ENCODE measurements at regions not wholly inside any gene's neighbourhood (a gene's known extent, or its start where the extent isn't known, plus 50 kb on each side); places are given as distances from the start of the nearest gene placed in this dataset.
"Not testable (repeated sequence)": the region's sequence is repeated elsewhere in the genome, so short reads cannot be mapped to it uniquely, and the experiment has no call there.

DNA sequence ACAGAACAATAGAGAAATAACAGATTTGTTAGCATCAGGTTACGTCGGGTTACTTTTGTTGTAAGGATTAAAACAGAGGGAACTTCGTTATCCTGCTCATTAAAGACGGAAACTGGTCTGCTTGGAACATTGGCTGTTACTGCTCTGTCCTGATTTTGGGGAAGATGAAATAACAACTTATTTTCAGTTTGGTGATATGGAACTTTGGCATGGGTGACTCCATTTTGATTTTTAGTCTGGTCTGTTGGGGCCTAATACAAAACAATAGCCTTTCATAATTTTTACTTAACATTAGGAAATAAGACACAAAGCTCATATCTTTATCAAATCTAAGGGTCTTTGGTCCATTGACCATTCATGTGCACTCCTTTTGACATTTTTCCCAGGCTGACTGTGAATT, 220.5 kb upstream of the DUSP10 start:
- Histone ChIP-seq H3K4me1 (ENCODE audit: insufficient read depth, low read length) (peaks cover 11% of the 10 kb centered on the region), H3K27ac (ENCODE audit: low read depth, low read length) (no peak overlapping the region), H3K36me3 (ENCODE audit: insufficient read depth, low read length) (no peaks in the 10 kb centered on the region), H3K4me2 (ENCODE audit: low read length) (peak overlapping the region; percentile 62), H3K27me3 (ENCODE audit: insufficient read depth, low read length) (no peaks in the 10 kb centered on the region), H3K9ac (ENCODE audit: low read length) (no peak overlapping the region), H3K9me3 (ENCODE audit: insufficient read depth, low read depth, low read length) (no peaks in the 10 kb centered on the region), H4K20me1 (ENCODE audit: insufficient read depth, low read length) (no peaks in the 10 kb centered on the region), H2AFZ (ENCODE audit: low read depth, low read length) (no peak overlapping the region), H3K79me2 (ENCODE audit: insufficient read depth, low read length) (no peaks in the 10 kb centered on the region), H3K4me3 (ENCODE audit: insufficient read depth, low read depth, low read length) (no peak overlapping the region)
- H3K4me3 Mint-ChIP-seq (ENCODE audit: unreplicated experiment) = no peak overlapping the region
- FAIRE-seq (no peak), DNase-seq (ENCODE audit: low read depth) (no peak)
- H3K27ac Mint-ChIP-seq (ENCODE audit: unreplicated experiment) = peak overlapping the region; percentile 82
- TF ChIP-seq, protein P1, sequence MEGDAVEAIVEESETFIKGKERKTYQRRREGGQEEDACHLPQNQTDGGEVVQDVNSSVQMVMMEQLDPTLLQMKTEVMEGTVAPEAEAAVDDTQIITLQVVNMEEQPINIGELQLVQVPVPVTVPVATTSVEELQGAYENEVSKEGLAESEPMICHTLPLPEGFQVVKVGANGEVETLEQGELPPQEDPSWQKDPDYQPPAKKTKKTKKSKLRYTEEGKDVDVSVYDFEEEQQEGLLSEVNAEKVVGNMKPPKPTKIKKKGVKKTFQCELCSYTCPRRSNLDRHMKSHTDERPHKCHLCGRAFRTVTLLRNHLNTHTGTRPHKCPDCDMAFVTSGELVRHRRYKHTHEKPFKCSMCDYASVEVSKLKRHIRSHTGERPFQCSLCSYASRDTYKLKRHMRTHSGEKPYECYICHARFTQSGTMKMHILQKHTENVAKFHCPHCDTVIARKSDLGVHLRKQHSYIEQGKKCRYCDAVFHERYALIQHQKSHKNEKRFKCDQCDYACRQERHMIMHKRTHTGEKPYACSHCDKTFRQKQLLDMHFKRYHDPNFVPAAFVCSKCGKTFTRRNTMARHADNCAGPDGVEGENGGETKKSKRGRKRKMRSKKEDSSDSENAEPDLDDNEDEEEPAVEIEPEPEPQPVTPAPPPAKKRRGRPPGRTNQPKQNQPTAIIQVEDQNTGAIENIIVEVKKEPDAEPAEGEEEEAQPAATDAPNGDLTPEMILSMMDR (IDR thresholded peaks at IDR 0.05; ENCODE audit: insufficient read depth, low read depth, low read length) = no peak
- TF ChIP-seq EZH2 (IDR thresholded peaks at IDR 0.05; ENCODE audit: insufficient read depth, low read length) = no peak
- H3K9me3 Mint-ChIP-seq (ENCODE audit: unreplicated experiment) = no peaks in the 10 kb centered on the region
- no peaks in the 10 kb centered on the region for H3K36me3 Mint-ChIP-seq (ENCODE audit: low read depth, unreplicated experiment)
- H3K27me3 Mint-ChIP-seq (ENCODE audit: low read depth, unreplicated experiment) = no peaks in the 10 kb centered on the region
- H3K4me1 Mint-ChIP-seq (ENCODE audit: low read depth, unreplicated experiment) = peaks cover 42% of the 10 kb centered on the region

DNA sequence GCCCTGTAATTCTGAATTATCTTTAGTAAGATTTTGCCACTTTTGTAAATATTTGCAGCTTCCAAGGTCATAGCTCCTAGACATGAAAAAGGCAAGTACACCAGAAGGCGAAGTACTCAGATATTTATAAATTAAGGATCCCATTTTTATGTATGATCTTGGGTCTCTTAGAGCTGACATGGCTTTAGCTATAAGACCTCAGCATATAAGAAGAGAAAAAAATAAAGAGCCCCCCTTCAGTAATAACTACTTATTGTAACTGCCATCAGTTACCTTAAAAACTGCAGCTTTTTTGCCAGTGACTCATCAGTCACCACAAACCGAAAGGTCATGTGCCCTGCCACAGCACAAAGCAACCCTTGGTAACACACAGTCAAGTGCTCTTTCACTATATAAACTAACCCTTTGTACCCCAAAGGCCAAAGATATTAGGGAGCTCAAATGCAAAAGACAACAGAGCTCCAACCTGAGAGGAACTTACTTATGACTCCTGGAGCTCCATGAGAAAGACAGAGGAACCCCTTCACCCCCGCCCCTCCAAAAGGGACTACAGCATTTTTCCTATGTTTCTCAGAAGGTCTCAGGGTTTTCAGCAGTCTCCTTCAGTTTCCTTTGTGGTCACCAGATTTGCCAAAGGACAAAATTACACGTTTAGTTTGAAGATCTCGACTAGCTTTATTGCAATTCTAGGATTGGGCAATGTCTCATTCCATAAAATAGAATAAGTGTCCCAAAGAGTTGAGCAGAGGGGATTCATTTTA, 219.8 kb upstream of the DUSP10 start:
- no peaks in the 10 kb centered on the region for H3K79me2 ChIP-seq (ENCODE audit: insufficient read depth, low read length)
- H3K4me3 ChIP-seq (ENCODE audit: insufficient read depth, low read depth, low read length) = no peak overlapping the region
- no peak for TF ChIP-seq EZH2 (IDR thresholded peaks at IDR 0.05; ENCODE audit: insufficient read depth, low read length)
- TF ChIP-seq, protein P1 (IDR thresholded peaks at IDR 0.05; ENCODE audit: insufficient read depth, low read depth, low read length) = no peak
- H3K4me2 ChIP-seq (ENCODE audit: low read length) = peak overlapping the region; percentile 62
- H3K36me3 ChIP-seq (ENCODE audit: insufficient read depth, low read length) = no peaks in the 10 kb centered on the region
- FAIRE-seq (peak; percentile 76), DNase-seq (ENCODE audit: low read depth) (peak; percentile 79)
- peaks cover 11% of the 10 kb centered on the region for H3K4me1 ChIP-seq (ENCODE audit: insufficient read depth, low read length)
- Mint-ChIP-seq H3K36me3 (ENCODE audit: low read depth, unreplicated experiment) (no peaks in the 10 kb centered on the region), H3K4me1 (ENCODE audit: low read depth, unreplicated experiment) (peaks cover 45% of the 10 kb centered on the region), H3K4me3 (ENCODE audit: unreplicated experiment) (no peak overlapping the region), H3K27me3 (ENCODE audit: low read depth, unreplicated experiment) (no peaks in the 10 kb centered on the region), H3K27ac (ENCODE audit: unreplicated experiment) (peak overlapping the region; percentile 82), H3K9me3 (ENCODE audit: unreplicated experiment) (peaks cover 5% of the 10 kb centered on the region)
- H3K27ac ChIP-seq (ENCODE audit: low read depth, low read length) = no peak overlapping the region
- H3K9me3 ChIP-seq (ENCODE audit: insufficient read depth, low read depth, low read length) = no peaks in the 10 kb centered on the region
- H3K27me3 ChIP-seq (ENCODE audit: insufficient read depth, low read length) = no peaks in the 10 kb centered on the region
- H3K9ac ChIP-seq (ENCODE audit: low read length) = no peak overlapping the region
- H2AFZ ChIP-seq (ENCODE audit: low read depth, low read length) = no peak overlapping the region
- H4K20me1 ChIP-seq (ENCODE audit: insufficient read depth, low read length) = no peaks in the 10 kb centered on the region

DNA sequence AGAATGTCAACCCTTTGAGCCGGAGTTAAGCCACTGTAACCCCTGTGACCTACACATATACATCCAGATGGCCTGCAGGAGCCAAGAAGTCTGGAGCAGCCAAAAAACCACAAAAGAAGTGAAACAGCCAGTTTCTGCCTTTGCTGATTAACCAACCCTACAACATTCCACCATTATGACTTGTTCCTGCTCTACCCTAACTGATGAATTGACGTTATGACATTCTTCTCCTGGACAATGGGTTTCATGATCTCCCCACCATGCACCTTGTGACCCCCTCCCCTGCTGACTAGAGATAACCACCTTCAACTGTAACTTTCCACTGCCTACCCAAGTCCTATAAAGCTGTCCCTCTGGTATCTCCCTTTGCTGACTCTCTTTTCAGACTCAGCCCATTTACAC, 216.3 kb upstream of the DUSP10 start:
- H3K9ac ChIP-seq (ENCODE audit: low read length); H3K4me3 Mint-ChIP-seq (ENCODE audit: unreplicated experiment); H2AFZ ChIP-seq (ENCODE audit: low read depth, low read length); H3K36me3 Mint-ChIP-seq (ENCODE audit: low read depth, unreplicated experiment); H3K4me3 ChIP-seq (ENCODE audit: insufficient read depth, low read depth, low read length); H3K36me3 ChIP-seq (ENCODE audit: insufficient read depth, low read length); H3K79me2 ChIP-seq (ENCODE audit: insufficient read depth, low read length); H3K4me2 ChIP-seq (ENCODE audit: low read length); H3K27ac ChIP-seq (ENCODE audit: low read depth, low read length); H3K27me3 ChIP-seq (ENCODE audit: insufficient read depth, low read length); H3K27me3 Mint-ChIP-seq (ENCODE audit: low read depth, unreplicated experiment); H3K9me3 ChIP-seq (ENCODE audit: insufficient read depth, low read depth, low read length); H4K20me1 ChIP-seq (ENCODE audit: insufficient read depth, low read length): not testable (repeated sequence)
- FAIRE-seq (peak; percentile 92), DNase-seq (ENCODE audit: low read depth) (peak; percentile 89)
- Mint-ChIP-seq H3K4me1 (ENCODE audit: low read depth, unreplicated experiment) (peaks cover 43% of the 10 kb centered on the region), H3K27ac (ENCODE audit: unreplicated experiment) (peak overlapping the region; percentile 97), H3K9me3 (ENCODE audit: unreplicated experiment) (peaks cover 32% of the 10 kb centered on the region)
- H3K4me1 ChIP-seq (ENCODE audit: insufficient read depth, low read length) = peaks cover 11% of the 10 kb centered on the region

DNA sequence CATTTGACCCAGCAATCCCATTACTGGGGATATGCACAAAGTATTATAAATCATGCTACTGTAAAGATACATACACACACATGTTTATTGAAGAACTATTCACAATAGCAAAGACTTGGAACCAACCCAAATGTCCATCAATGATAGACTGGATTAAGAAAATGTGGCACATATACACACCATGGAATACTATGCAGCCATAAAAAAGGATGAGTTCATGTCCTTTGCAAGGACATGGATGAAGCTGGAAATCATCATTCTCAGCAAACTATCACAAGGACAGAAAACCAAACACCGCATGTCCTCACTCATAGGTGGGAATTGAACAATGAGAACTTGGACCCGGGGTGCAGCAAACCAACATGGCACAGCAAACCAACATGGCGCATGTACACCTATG, 215.5 kb upstream of the DUSP10 start:
- peaks cover 11% of the 10 kb centered on the region for H3K4me1 ChIP-seq (ENCODE audit: insufficient read depth, low read length)
- not testable (repeated sequence) for H3K9me3 ChIP-seq (ENCODE audit: insufficient read depth, low read depth, low read length); H3K36me3 ChIP-seq (ENCODE audit: insufficient read depth, low read length); H3K4me2 ChIP-seq (ENCODE audit: low read length); H4K20me1 ChIP-seq (ENCODE audit: insufficient read depth, low read length); FAIRE-seq; H3K27me3 ChIP-seq (ENCODE audit: insufficient read depth, low read length); H3K4me3 ChIP-seq (ENCODE audit: insufficient read depth, low read depth, low read length); H2AFZ ChIP-seq (ENCODE audit: low read depth, low read length); H3K79me2 ChIP-seq (ENCODE audit: insufficient read depth, low read length); H3K27ac Mint-ChIP-seq (ENCODE audit: unreplicated experiment); H3K9ac ChIP-seq (ENCODE audit: low read length); H3K4me3 Mint-ChIP-seq (ENCODE audit: unreplicated experiment); H3K36me3 Mint-ChIP-seq (ENCODE audit: low read depth, unreplicated experiment); H3K27ac ChIP-seq (ENCODE audit: low read depth, low read length); H3K27me3 Mint-ChIP-seq (ENCODE audit: low read depth, unreplicated experiment); DNase-seq (ENCODE audit: low read depth)
- Mint-ChIP-seq H3K4me1 (ENCODE audit: low read depth, unreplicated experiment) (peaks cover 36% of the 10 kb centered on the region), H3K9me3 (ENCODE audit: unreplicated experiment) (peaks cover 33% of the 10 kb centered on the region)
